ENCODE measurements at regions not wholly inside any gene's neighbourhood (a gene's known extent, or its start where the extent isn't known, plus 50 kb on each side); places are given as distances from the start of the nearest gene placed in this dataset.

GRCh38 chr12:67760586-67761275 is 112.2 kb downstream of the DYRK2 start:
- TF ChIP-seq CTCF (IDR thresholded peaks at IDR 0.05; ENCODE audit: insufficient read depth, low read depth, low read length) (no peak), EZH2 (IDR thresholded peaks at IDR 0.05; ENCODE audit: insufficient read depth, low read length) (no peak)
